Lung (tissue), 11 donors: ENCODE measurements at regions not wholly inside any gene's neighbourhood (a gene's known extent, or its start where the extent isn't known, plus 50 kb on each side); places are given as distances from the start of the nearest gene placed in this dataset.
A peak's percentile ranks its signal among the peaks of the same experiment; 100 is the strongest.
"Not testable (repeated sequence)": the region's sequence is repeated elsewhere in the genome, so short reads cannot be mapped to it uniquely, and the experiment has no call there.

Experiments used
- ATAC-seq: fragments of 200-7000 bp; cut with Tn5 transposase; one replicate; pipeline ENCODE4 v1.9.1; 2020; ENCODE audit warnings: moderate number of reproducible peaks; ENCODE audit not compliant: insufficient read depth, low FRiP score
- DNase-seq, 3 donors: peaks; one replicate each; pipeline ENCODE4 v3.0.0-alpha.2; 2013 to 2017
- H3K27ac ChIP-seq, 2 donors: one replicate each; pipeline ENCODE4 v1.5.1; 2013; ENCODE audit warnings: mild to moderate bottlenecking in 2 of 2, moderate library complexity in 2 of 2, control low read depth in 1 of 2, inconsistent platforms in 1 of 2, low read depth in 1 of 2, low read length in 1 of 2
- H3K27me3 ChIP-seq, 3 donors: one replicate each; pipeline ENCODE4 v1.5.1; 2013; ENCODE audit warnings: low read length in 2 of 3; ENCODE audit not compliant: control insufficient read depth in 3 of 3, insufficient read depth in 3 of 3
- H3K36me3 ChIP-seq, 4 donors: one replicate each; pipeline ENCODE4 v1.5.1; 2013; ENCODE audit warnings: low read length in 4 of 4, mild to moderate bottlenecking in 1 of 4, moderate library complexity in 1 of 4; ENCODE audit not compliant: control insufficient read depth in 4 of 4, insufficient read depth in 4 of 4
- H3K4me1 ChIP-seq, 5 donors: one replicate each; pipeline ENCODE4 v1.5.1; 2013; ENCODE audit warnings: low read length in 5 of 5, mild to moderate bottlenecking in 2 of 5, moderate library complexity in 1 of 5; ENCODE audit not compliant: control insufficient read depth in 5 of 5, insufficient read depth in 5 of 5
- H3K4me3 ChIP-seq: one replicate; pipeline ENCODE4 v1.5.1; 2013; ENCODE audit warnings: mild to moderate bottlenecking, control low read depth, moderate library complexity
- H3K9ac ChIP-seq, 2 donors: one replicate each; pipeline ENCODE4 v1.5.1; 2013; ENCODE audit warnings: low read length in 2 of 2, control low read depth in 1 of 2; ENCODE audit not compliant: insufficient read depth in 1 of 2
- H3K9me3 ChIP-seq, 4 donors: one replicate each; pipeline ENCODE4 v1.5.1; 2013; ENCODE audit warnings: low read length in 3 of 4, mild to moderate bottlenecking in 1 of 4, moderate library complexity in 1 of 4; ENCODE audit not compliant: control insufficient read depth in 4 of 4, insufficient read depth in 3 of 4
- CTCF ChIP-seq: IDR thresholded peaks from 2 replicates; pipeline ENCODE4 v1.5.1; 2012; ENCODE audit warnings: mild to moderate bottlenecking; ENCODE audit errors: control extremely low read depth, extremely low read depth
- WGBS, 2 donors: extraction: QIAGEN DNeasy Blood & Tissue Kit; methylation state at CpG; one replicate each; pipeline ENCODE4 v1.1.7; 2013; 5-methylcytosine and 5-hydroxymethylcytosine counted together
- donor health status: control.
- donor health status: control.
- donor health status: Bipolar disorder and iron deficiency.
- donor health status: healthy.
- donor health status: DM: yes; HTN: yes; CAD: no.

- ATAC-seq: no peak
- Histone ChIP-seq H3K9ac (no peak overlapping the region), H3K4me3 (no peak overlapping the region), H3K9me3 (no peaks in the 10 kb centered on the region), H3K36me3 (no peaks in the 10 kb centered on the region), H3K27me3 (no peaks in the 10 kb centered on the region), H3K4me1 (no peaks in the 10 kb centered on the region), H3K27ac (no peak overlapping the region)
- DNase-seq: no peak
- no peak for TF ChIP-seq CTCF
Measured at GRCh38 chrY:19427736-19428518, 316.6 kb downstream of the KDM5D start.

DNA sequence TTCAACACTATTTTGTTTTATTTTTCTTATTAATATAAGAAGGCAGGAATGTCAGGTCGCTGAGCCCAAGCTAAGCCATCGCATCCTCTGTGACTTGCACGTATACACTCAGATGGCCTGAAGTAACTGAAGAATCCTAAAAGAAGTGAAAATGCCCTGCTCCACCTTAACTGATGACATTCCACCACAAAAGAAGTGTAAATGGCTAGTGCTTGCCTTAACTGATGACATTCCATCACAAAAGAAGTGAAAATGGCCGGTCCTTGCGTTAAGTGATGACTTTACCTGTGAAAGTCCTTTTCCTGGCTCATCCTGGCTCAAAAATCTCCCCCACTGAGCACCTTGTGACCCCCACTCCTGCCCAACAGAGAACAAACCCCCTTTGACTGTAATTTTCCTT lies 317.3 kb downstream of the KDM5D start:
- H3K9me3 ChIP-seq, DNase-seq, H3K27ac ChIP-seq, H3K36me3 ChIP-seq, ATAC-seq, H3K27me3 ChIP-seq, H3K4me1 ChIP-seq, H3K4me3 ChIP-seq, H3K9ac ChIP-seq: not testable (repeated sequence)
- 77% methylated on average over 5 of the region's 5 CpGs; no CpG with 5 or more reads in 1 of the 2 donors for WGBS, 2 donors

DNA sequence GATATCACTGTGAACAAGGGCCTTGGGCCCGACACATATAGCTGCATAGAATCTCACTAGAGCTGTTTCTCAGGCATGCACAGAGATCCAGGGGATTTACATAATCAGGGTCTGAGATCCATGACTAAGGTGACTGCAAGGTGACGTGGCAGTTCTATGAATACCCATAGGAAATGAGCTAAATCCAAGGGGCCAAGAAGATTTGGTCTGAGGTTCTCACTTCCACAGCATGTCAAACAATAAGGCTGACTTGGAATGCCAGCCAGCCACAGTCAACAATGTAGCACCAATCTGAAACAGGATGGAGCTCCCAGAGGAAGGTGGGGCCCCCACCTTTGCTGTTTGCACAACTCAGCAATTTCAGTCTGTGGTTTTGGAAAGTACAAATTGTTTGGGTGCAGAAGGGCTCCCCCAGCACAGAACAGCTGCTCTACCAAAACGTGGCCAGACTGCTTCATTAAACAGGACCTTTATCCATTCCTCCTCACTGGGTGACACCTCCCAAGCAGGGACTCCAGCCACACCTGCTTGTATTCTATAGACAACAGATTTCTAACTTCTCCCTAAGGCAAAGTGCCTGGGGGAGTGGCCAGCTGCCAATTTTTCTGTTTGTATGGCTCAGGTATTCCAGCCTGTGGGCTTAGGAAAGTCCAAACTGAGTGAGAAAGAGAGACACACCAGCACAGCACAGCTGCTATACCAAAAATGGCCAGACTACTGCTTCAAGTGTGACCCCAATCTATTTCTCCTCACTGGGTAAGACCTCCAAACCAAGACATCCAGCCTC lies 333.4 kb downstream of the KDM5D start:
- DNase-seq: peak in 1 of 3 donors; percentile 1
- Histone ChIP-seq H3K9me3 (no peaks in the 10 kb centered on the region), H3K27ac (no peak overlapping the region), H3K36me3 (no peaks in the 10 kb centered on the region), H3K27me3 (no peaks in the 10 kb centered on the region), H3K4me3 (no peak overlapping the region), H3K9ac (no peak overlapping the region), H3K4me1 (no peaks in the 10 kb centered on the region)
- ATAC-seq: no peak
- 44% methylated on average over 3 of the region's 3 CpGs; no CpG with 5 or more reads in 1 of the 2 donors for WGBS, 2 donors
- TF ChIP-seq CTCF: no peak

- DNase-seq (no peak), ATAC-seq (no peak)
- no peaks in the 10 kb centered on the region for H3K36me3 ChIP-seq
- H3K27ac ChIP-seq: no peak overlapping the region
- no peaks in the 10 kb centered on the region for H3K27me3 ChIP-seq
- H3K4me3 ChIP-seq: no peak overlapping the region
- H3K9ac ChIP-seq: no peak overlapping the region
- H3K9me3 ChIP-seq: no peaks in the 10 kb centered on the region
- no peak for TF ChIP-seq CTCF
- no peaks in the 10 kb centered on the region for H3K4me1 ChIP-seq
Measured at GRCh38 chrY:19406246-19406645, 338.3 kb downstream of the KDM5D start.
